H1 (cell line): ENCODE measurements at regions not wholly inside any gene's neighbourhood (a gene's known extent, or its start where the extent isn't known, plus 50 kb on each side); places are given as distances from the start of the nearest gene placed in this dataset.

Experiments used
- CTCF ChIA-PET: fragments of 300-600 bp; sonication (Branson Sonifier 250); formaldehyde crosslinking; loops from one replicate; lab custom pipeline; 2021; ENCODE audit not compliant: partially characterized antibody; lab: Charles Lee
- POLR2A ChIA-PET: fragments of 300-600 bp; sonication (Branson Sonifier 250); formaldehyde crosslinking; loops from one replicate; lab custom pipeline; 2021; ENCODE audit warnings: inconsistent platforms; ENCODE audit not compliant: partially characterized antibody; lab: Charles Lee
- DNase-seq, 2 experiments: peaks; one replicate each; pipeline versions ENCODE4 v3.0.0 to v3.0.0-alpha.2; 2010 to 2022; ENCODE audit warnings: low spot score in 2 of 2, low read depth in 1 of 2, mixed read lengths in 1 of 2
- FAIRE-seq: peaks from 2 replicates; lab custom pipeline; 2011; peaks lifted over from hg19 to GRCh38; lab: Jason Lieb, UNC
- H2AFZ ChIP-seq: 2 replicates; pipeline ENCODE4 v1.8.1; 2012; ENCODE audit warnings: low read length, inconsistent platforms
- H2AK5ac ChIP-seq: 2 replicates; pipeline ENCODE4 v1.6.1; 2013; ENCODE audit warnings: low read depth, low read length
- H2BK120ac ChIP-seq: replicated peaks from 2 replicates; pipeline ENCODE3; 2013; ENCODE audit warnings: low read depth, low read length, inconsistent platforms
- H2BK12ac ChIP-seq: 2 replicates; pipeline ENCODE4 v1.6.1; 2013; ENCODE audit warnings: low read depth, low read length
- H2BK15ac ChIP-seq: 2 replicates; pipeline ENCODE4 v1.6.1; 2013; ENCODE audit warnings: low read length
- H2BK20ac ChIP-seq: 2 replicates; pipeline ENCODE4 v1.6.1; 2013; ENCODE audit warnings: low read length
- H2BK5ac ChIP-seq: 2 replicates; pipeline ENCODE4 v1.6.1; 2013; ENCODE audit warnings: low read depth, low read length
- H3K14ac ChIP-seq: 2 replicates; pipeline ENCODE4 v1.6.1; 2013; ENCODE audit warnings: inconsistent platforms; ENCODE audit not compliant: insufficient read length
- H3K18ac ChIP-seq: 2 replicates; pipeline ENCODE4 v1.6.1; 2013; ENCODE audit warnings: low read length; ENCODE audit errors: extremely low read depth
- H3K23ac ChIP-seq: 2 replicates; pipeline ENCODE4 v1.6.1; 2013; ENCODE audit warnings: inconsistent platforms; ENCODE audit not compliant: insufficient read length
- H3K23me2 ChIP-seq: 2 replicates; pipeline ENCODE4 v1.6.1; 2013; ENCODE audit warnings: low read depth, low read length
- H3K27ac ChIP-seq: 2 replicates; pipeline ENCODE4 v1.6.1; 2011; ENCODE audit warnings: low read depth, low read length, inconsistent platforms
- H3K27me3 ChIP-seq, 4 experiments: replicated peaks in 1 of 4; 1 replicate in 1 of 4; 2 replicates in 3 of 4; pipeline versions ENCODE4 v1.6.1 to v1.8.1; 2011 to 2013; ENCODE audit warnings: low read length in 3 of 4, mild to moderate bottlenecking in 3 of 4, inconsistent platforms in 2 of 4, mixed read lengths in 2 of 4, moderate library complexity in 1 of 4; ENCODE audit not compliant: control insufficient read depth in 3 of 4, insufficient read depth in 3 of 4; ENCODE audit errors: extremely low read depth in 1 of 4
- H3K36me3 ChIP-seq, 4 experiments: 2 replicates each; pipeline versions ENCODE4 v1.6.1 to v1.8.1; 2011 to 2013; ENCODE audit warnings: mild to moderate bottlenecking in 4 of 4, low read length in 3 of 4, moderate library complexity in 2 of 4, control low read depth in 1 of 4, inconsistent platforms in 1 of 4; ENCODE audit not compliant: insufficient read depth in 4 of 4, control insufficient read depth in 2 of 4
- H3K4ac ChIP-seq: replicated peaks from 2 replicates; pipeline ENCODE3; 2013; ENCODE audit warnings: low read length, low read depth, mixed read lengths, inconsistent platforms; ENCODE audit not compliant: insufficient read length
- H3K4me1 ChIP-seq, 4 experiments: replicated peaks in 1 of 4; 1 replicate in 1 of 4; 2 replicates in 3 of 4; pipeline versions ENCODE4 v1.6.1 to v1.8.1; 2011 to 2013; ENCODE audit warnings: low read length in 3 of 4, inconsistent platforms in 2 of 4, mixed read lengths in 1 of 4; ENCODE audit not compliant: insufficient read depth in 4 of 4, control insufficient read depth in 3 of 4
- H3K4me2 ChIP-seq, 2 experiments: 2 replicates each; pipeline versions ENCODE4 v1.6.1 to v1.8.1; 2011 to 2013; ENCODE audit warnings: low read depth in 2 of 2, low read length in 2 of 2, control low read depth in 1 of 2, inconsistent platforms in 1 of 2, mild to moderate bottlenecking in 1 of 2; ENCODE audit not compliant: insufficient read depth in 1 of 2
- H3K4me3 ChIP-seq, 4 experiments: fragments of 200-600, 300-600 bp in 1 of 4; sonication (generic), shearing (Covaris generic), sonication (Bioruptor Twin) in 1 of 4; 2 replicates each; pipeline versions ENCODE4 v1.5.1 to v1.8.1; 2011 to 2016; ENCODE audit warnings: low read length in 4 of 4, low read depth in 3 of 4, control low read depth in 2 of 4, inconsistent platforms in 2 of 4, mild to moderate bottlenecking in 2 of 4, mixed read lengths in 1 of 4, moderate library complexity in 1 of 4; ENCODE audit not compliant: insufficient read depth in 2 of 4; ENCODE audit errors: extremely low read depth in 1 of 4
- H3K56ac ChIP-seq: replicated peaks from 2 replicates; pipeline ENCODE3; 2013; ENCODE audit warnings: low read depth, mild to moderate bottlenecking, mixed read lengths, low read length, inconsistent platforms; ENCODE audit not compliant: insufficient read length
- H3K79me1 ChIP-seq: 2 replicates; pipeline ENCODE4 v1.6.1; 2013; ENCODE audit warnings: low read depth, low read length, control low read depth
- H3K79me2 ChIP-seq, 2 experiments: 2 replicates each; pipeline versions ENCODE4 v1.6.1 to v1.8.1; 2012 to 2013; ENCODE audit warnings: low read length in 2 of 2, mild to moderate bottlenecking in 2 of 2, inconsistent platforms in 1 of 2; ENCODE audit not compliant: insufficient read depth in 2 of 2, control insufficient read depth in 1 of 2
- H3K9ac ChIP-seq, 4 experiments: replicated peaks in 1 of 4; 1 replicate in 1 of 4; 2 replicates in 3 of 4; pipeline versions ENCODE4 v1.6.1 to v1.8.1; 2011 to 2013; ENCODE audit warnings: low read depth in 3 of 4, low read length in 3 of 4, control low read depth in 2 of 4, mild to moderate bottlenecking in 2 of 4, moderate library complexity in 2 of 4, inconsistent platforms in 1 of 4; ENCODE audit errors: extremely low read depth in 1 of 4
- H3K9me3 ChIP-seq, 2 experiments: 2 replicates each; pipeline versions ENCODE4 v1.6.1 to v1.8.1; 2012 to 2013; ENCODE audit warnings: mild to moderate bottlenecking in 2 of 2, moderate library complexity in 2 of 2, control low read depth in 1 of 2, inconsistent platforms in 1 of 2, low read depth in 1 of 2, low read length in 1 of 2, mixed read lengths in 1 of 2; ENCODE audit not compliant: insufficient read depth in 2 of 2
- H4K20me1 ChIP-seq, 2 experiments: replicated peaks in 1 of 2; 2 replicates each; pipeline versions ENCODE3 to v1.8.1; 2011 to 2013; ENCODE audit warnings: inconsistent platforms in 2 of 2, low read length in 2 of 2, mild to moderate bottlenecking in 1 of 2; ENCODE audit not compliant: insufficient read depth in 2 of 2, control insufficient read depth in 1 of 2
- H4K5ac ChIP-seq: 2 replicates; pipeline ENCODE4 v1.6.1; 2013; ENCODE audit warnings: low read length, low read depth, mixed read lengths, inconsistent platforms; ENCODE audit not compliant: insufficient read length
- H4K8ac ChIP-seq: 2 replicates; pipeline ENCODE4 v1.8.0; 2013; ENCODE audit warnings: mild to moderate bottlenecking, moderate library complexity, low read length, inconsistent platforms; ENCODE audit not compliant: insufficient read depth; ENCODE audit errors: extremely low read depth
- H4K91ac ChIP-seq: replicated peaks from 2 replicates; pipeline ENCODE3; 2013; ENCODE audit warnings: low read length, mixed read lengths, inconsistent platforms; ENCODE audit not compliant: insufficient read length
- RAD21 ChIP-seq, 2 experiments: IDR thresholded peaks in 1 of 2; conservative IDR thresholded peaks in 1 of 2; 2 replicates each; pipeline ENCODE4 v1.6.1; 2011; ENCODE audit warnings: low read depth in 2 of 2, low read length in 2 of 2, improper control_type of control experiment in 1 of 2, inconsistent platforms in 1 of 2, mild to moderate bottlenecking in 1 of 2, moderate library complexity in 1 of 2
- SIRT6 ChIP-seq: IDR thresholded peaks from one replicate; pipeline ENCODE4 v1.7.1; 2012; ENCODE audit warnings: low read length, inconsistent platforms
- WGBS, 2 experiments: shearing (Covaris generic) in 1 of 2; methylation state at CpG; one replicate each; pipeline versions ENCODE4 v1.1.6 to v1.1.7; 2013 to 2015; ENCODE audit warnings: low lambda C conversion rate in 2 of 2, mixed read lengths in 2 of 2, inconsistent platforms in 1 of 2, low coverage in 1 of 2, missing lambda C conversion rate in 1 of 2; ENCODE audit not compliant: insufficient replicate concordance in 2 of 2, insufficient coverage in 1 of 2, insufficient read length in 1 of 2; ENCODE audit errors: extremely low coverage in 1 of 2, missing lambda C conversion rate in 1 of 2; 5-methylcytosine and 5-hydroxymethylcytosine counted together
- TF ChIP-seq, protein P1 (sequence below): IDR thresholded peaks from 2 replicates; pipeline ENCODE4 v1.6.1; 2012; ENCODE audit warnings: inconsistent platforms
- TF ChIP-seq, protein P2 (sequence below), 3 experiments: IDR thresholded peaks; 1 replicate in 2 of 3; 2 replicates in 1 of 3; pipeline versions ENCODE4 v1.5.1 to v1.6.1; 2011; ENCODE audit warnings: low read length in 3 of 3, mild to moderate bottlenecking in 3 of 3, inconsistent platforms in 2 of 3, low read depth in 1 of 3, moderate library complexity in 1 of 3; ENCODE audit not compliant: insufficient read depth in 1 of 3; ENCODE audit errors: control extremely low read depth in 1 of 3

DNA sequence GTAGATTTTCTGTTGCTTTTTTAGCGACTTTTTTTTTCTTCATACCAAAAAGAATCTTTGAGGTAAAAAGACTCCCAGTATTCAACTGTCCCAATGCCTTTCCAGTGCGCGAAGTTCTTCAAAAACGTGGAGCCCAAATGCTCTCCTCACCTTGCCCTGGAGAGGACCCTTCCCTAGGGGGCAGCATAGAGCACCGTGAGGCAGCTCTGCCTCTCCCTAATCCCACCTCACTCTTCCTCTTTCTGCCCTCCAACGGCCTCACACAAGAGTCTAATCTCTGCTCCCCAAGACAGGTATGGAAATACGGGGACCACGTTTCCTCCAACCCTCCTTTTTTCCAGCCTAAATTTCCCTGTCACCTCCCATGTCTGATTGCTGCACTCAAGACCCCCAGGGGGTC, 117.5 kb upstream of the ALX4 start:
- H4K20me1 ChIP-seq = no peaks in the 10 kb centered on the region
- H3K14ac ChIP-seq = no peak overlapping the region
- no peak overlapping the region for H3K27ac ChIP-seq
- no peak overlapping the region for H2BK120ac ChIP-seq
- no peaks in the 10 kb centered on the region for H3K23me2 ChIP-seq
- no peak overlapping the region for H3K56ac ChIP-seq
- no peaks in the 10 kb centered on the region; a peak in 2 of 7 replicates for H3K27me3 ChIP-seq
- H3K79me2 ChIP-seq = no peaks in the 10 kb centered on the region; a peak in 1 of 4 replicates
- H2AFZ ChIP-seq = no peak overlapping the region
- H2AK5ac ChIP-seq = no peak overlapping the region
- H3K36me3 ChIP-seq = no peaks in the 10 kb centered on the region
- ChIA-PET POLR2A (interaction anchor here (0.6 to 1.1 kb wide), 2 partner anchors 17 to 341 kb away, joined by 3 to 4 read pairs; no protein-coding TSS in a partner anchor), CTCF (interaction anchor here (0.6 to 4.2 kb wide), 41 partner anchors 9 to 478 kb away, joined by 3 to 43 read pairs (median 4); no protein-coding TSS in a partner anchor)
- WGBS, 2 experiments = 57% methylated on average over 8 of the region's 8 CpGs; no CpG with 5 or more reads in 1 of the 2 experiments
- DNase-seq (peak in 1 of 2 experiments; percentile 88), FAIRE-seq (peak; percentile 71)
- H4K91ac ChIP-seq = no peak overlapping the region
- no peak overlapping the region for H2BK12ac ChIP-seq
- H3K79me1 ChIP-seq = no peaks in the 10 kb centered on the region
- no peak overlapping the region for H3K23ac ChIP-seq
- H2BK20ac ChIP-seq = no peak overlapping the region
- H4K5ac ChIP-seq = no peak overlapping the region
- H3K4me2 ChIP-seq = no peak overlapping the region
- H4K8ac ChIP-seq = no peak overlapping the region
- TF ChIP-seq, protein P1, sequence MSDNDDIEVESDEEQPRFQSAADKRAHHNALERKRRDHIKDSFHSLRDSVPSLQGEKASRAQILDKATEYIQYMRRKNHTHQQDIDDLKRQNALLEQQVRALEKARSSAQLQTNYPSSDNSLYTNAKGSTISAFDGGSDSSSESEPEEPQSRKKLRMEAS = peak; percentile 36; the same call in 1 of the 2 replicates
- TF ChIP-seq, protein P2, sequence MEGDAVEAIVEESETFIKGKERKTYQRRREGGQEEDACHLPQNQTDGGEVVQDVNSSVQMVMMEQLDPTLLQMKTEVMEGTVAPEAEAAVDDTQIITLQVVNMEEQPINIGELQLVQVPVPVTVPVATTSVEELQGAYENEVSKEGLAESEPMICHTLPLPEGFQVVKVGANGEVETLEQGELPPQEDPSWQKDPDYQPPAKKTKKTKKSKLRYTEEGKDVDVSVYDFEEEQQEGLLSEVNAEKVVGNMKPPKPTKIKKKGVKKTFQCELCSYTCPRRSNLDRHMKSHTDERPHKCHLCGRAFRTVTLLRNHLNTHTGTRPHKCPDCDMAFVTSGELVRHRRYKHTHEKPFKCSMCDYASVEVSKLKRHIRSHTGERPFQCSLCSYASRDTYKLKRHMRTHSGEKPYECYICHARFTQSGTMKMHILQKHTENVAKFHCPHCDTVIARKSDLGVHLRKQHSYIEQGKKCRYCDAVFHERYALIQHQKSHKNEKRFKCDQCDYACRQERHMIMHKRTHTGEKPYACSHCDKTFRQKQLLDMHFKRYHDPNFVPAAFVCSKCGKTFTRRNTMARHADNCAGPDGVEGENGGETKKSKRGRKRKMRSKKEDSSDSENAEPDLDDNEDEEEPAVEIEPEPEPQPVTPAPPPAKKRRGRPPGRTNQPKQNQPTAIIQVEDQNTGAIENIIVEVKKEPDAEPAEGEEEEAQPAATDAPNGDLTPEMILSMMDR (IDR thresholded peaks at IDR 0.05; ENCODE audit: control extremely low read depth in 1 of 3, insufficient read depth in 1 of 3, low read depth in 1 of 3, low read length in 3 of 3) = peak; percentile 76 to 92 (median 89)
- TF ChIP-seq SIRT6 (no peak), RAD21 (IDR thresholded peaks at IDR 0.05 in 1 of 2, conservative IDR thresholded peaks at IDR 0.05 in 1 of 2; ENCODE audit: low read depth in 2 of 2, low read length in 2 of 2) (peak; percentile 47 to 68)
- H3K4me3 ChIP-seq = no peak overlapping the region
- no peak overlapping the region for H3K4ac ChIP-seq
- no peak overlapping the region for H2BK15ac ChIP-seq
- no peak overlapping the region for H3K9ac ChIP-seq
- H3K9me3 ChIP-seq = no peaks in the 10 kb centered on the region
- H3K18ac ChIP-seq = no peak overlapping the region
- H2BK5ac ChIP-seq = no peak overlapping the region
- H3K4me1 ChIP-seq = no peaks in the 10 kb centered on the region
